Smooth muscle cell (in vitro differentiated cells): ENCODE measurements at regions not wholly inside any gene's neighbourhood (a gene's known extent, or its start where the extent isn't known, plus 50 kb on each side); places are given as distances from the start of the nearest gene placed in this dataset.

ENCODE experiments used
- DNase-seq: peaks from one replicate; lab custom pipeline; 2025; ENCODE audit not compliant: unreplicated experiment; lab: John Stamatoyannopoulos, UW
- H2AFZ ChIP-seq: fragments of 200-600 bp; sonication (generic); 2 replicates; pipeline ENCODE4 v1.6.0; 2016; ENCODE audit warnings: antibody characterized with exemption, low read depth, mild to moderate bottlenecking
- H3F3A ChIP-seq: fragments of 200-600 bp; sonication (generic); 2 replicates; pipeline ENCODE4 v1.6.0; 2017; ENCODE audit warnings: antibody characterized with exemption, low read depth
- H3K27ac ChIP-seq: fragments of 200-600 bp; sonication (generic); 2 replicates; pipeline ENCODE4 v1.5.1; 2016; ENCODE audit warnings: low read depth, mild to moderate bottlenecking
- H3K27me3 ChIP-seq: fragments of 200-600 bp; sonication (generic); 2 replicates; pipeline ENCODE4 v1.6.1; 2016; ENCODE audit warnings: low read depth, mild to moderate bottlenecking
- H3K36me3 ChIP-seq: fragments of 200-600 bp; sonication (generic); 2 replicates; pipeline ENCODE4 v1.5.1; 2016; ENCODE audit warnings: low read depth
- H3K4me1 ChIP-seq: fragments of 200-600 bp; sonication (generic); 2 replicates; pipeline ENCODE4 v1.5.1; 2016; ENCODE audit warnings: low read depth
- H3K4me2 ChIP-seq: fragments of 200-600 bp; sonication (generic); 2 replicates; pipeline ENCODE4 v1.6.0; 2016; ENCODE audit warnings: mild to moderate bottlenecking
- H3K4me3 ChIP-seq: fragments of 200-600 bp; sonication (generic); 2 replicates; pipeline ENCODE4 v1.5.1; 2016; ENCODE audit warnings: mild to moderate bottlenecking
- H3K79me2 ChIP-seq: fragments of 200-600 bp; sonication (generic); 2 replicates; pipeline ENCODE4 v1.6.0; 2016; ENCODE audit warnings: low read depth, mild to moderate bottlenecking
- H3K9ac ChIP-seq: fragments of 200-600 bp; sonication (generic); 2 replicates; pipeline ENCODE4 v1.6.0; 2016; ENCODE audit warnings: low read depth
- H3K9me3 ChIP-seq: fragments of 200-600 bp; sonication (generic); replicated peaks from 2 replicates; pipeline ENCODE4 v1.5.1; 2016; ENCODE audit warnings: low read depth
- H4K20me1 ChIP-seq: fragments of 200-600 bp; sonication (generic); 2 replicates; pipeline ENCODE4 v1.6.0; 2016; ENCODE audit warnings: low read depth
- WGBS: methylation state at CpG from one replicate; pipeline ENCODE4 v1.1.7; 2016; ENCODE audit warnings: low lambda C conversion rate; 5-methylcytosine and 5-hydroxymethylcytosine counted together
- TF ChIP-seq, protein P1 (sequence below): fragments of 200-600 bp; sonication (generic); IDR thresholded peaks from 2 replicates; pipeline ENCODE4 v1.5.1; 2017; ENCODE audit warnings: borderline replicate concordance, mild to moderate bottlenecking, antibody characterized with exemption; ENCODE audit not compliant: insufficient read depth, poor library complexity, severe bottlenecking

DNA sequence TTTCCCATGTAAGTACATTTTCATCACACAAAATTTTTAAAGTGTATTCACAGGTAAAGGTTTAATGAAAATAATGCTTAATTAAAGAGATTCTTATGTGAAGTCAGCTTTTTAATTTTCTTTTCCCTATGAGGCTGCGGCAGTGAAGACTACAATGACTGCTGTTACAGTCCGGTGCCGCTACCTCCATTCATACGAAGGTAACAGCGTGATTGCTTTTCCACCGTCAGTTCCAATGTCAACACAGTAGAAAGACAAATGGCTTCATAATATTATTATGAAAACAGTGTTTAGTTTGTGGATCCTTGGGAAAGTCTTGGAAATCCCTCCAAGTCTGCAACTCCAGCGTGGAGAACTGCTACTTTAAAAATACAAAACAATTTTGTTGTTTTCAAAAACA, 254.9 kb upstream of the NRIP1 start:
- H3K36me3 ChIP-seq: no peaks in the 10 kb centered on the region
- H3K79me2 ChIP-seq: no peaks in the 10 kb centered on the region
- TF ChIP-seq, protein P1, sequence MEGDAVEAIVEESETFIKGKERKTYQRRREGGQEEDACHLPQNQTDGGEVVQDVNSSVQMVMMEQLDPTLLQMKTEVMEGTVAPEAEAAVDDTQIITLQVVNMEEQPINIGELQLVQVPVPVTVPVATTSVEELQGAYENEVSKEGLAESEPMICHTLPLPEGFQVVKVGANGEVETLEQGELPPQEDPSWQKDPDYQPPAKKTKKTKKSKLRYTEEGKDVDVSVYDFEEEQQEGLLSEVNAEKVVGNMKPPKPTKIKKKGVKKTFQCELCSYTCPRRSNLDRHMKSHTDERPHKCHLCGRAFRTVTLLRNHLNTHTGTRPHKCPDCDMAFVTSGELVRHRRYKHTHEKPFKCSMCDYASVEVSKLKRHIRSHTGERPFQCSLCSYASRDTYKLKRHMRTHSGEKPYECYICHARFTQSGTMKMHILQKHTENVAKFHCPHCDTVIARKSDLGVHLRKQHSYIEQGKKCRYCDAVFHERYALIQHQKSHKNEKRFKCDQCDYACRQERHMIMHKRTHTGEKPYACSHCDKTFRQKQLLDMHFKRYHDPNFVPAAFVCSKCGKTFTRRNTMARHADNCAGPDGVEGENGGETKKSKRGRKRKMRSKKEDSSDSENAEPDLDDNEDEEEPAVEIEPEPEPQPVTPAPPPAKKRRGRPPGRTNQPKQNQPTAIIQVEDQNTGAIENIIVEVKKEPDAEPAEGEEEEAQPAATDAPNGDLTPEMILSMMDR: no peak
- peaks cover 10% of the 10 kb centered on the region for H3K4me1 ChIP-seq
- no peaks in the 10 kb centered on the region for H3F3A ChIP-seq
- no peaks in the 10 kb centered on the region for H4K20me1 ChIP-seq
- no peak overlapping the region for H3K4me2 ChIP-seq
- H3K27ac ChIP-seq: no peak overlapping the region
- no peaks in the 10 kb centered on the region for H3K9me3 ChIP-seq
- no peak overlapping the region for H2AFZ ChIP-seq
- 96% methylated on average over 7 of the region's 7 CpGs for WGBS
- H3K9ac ChIP-seq: no peak overlapping the region
- no peaks in the 10 kb centered on the region for H3K27me3 ChIP-seq
- DNase-seq: no peak
- no peak overlapping the region for H3K4me3 ChIP-seq

DNA sequence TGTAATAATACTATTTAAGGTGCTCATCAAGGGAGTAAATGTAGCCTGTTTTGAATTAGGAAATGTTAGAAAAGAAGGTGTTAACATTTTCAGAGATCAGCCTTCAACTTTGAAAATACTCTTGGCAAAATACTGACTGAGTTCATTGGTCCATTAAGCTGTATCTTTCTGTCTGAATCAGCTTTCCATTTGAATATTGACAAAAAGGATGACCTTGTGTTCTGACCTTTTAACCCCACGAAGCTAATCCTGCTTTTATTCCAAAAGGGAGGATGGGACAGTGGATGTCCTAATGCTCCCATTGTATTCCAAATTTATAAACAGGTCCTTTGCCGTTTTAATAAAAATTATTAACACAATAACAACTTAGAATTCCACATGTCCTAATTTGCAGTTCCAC, 259.7 kb upstream of the NRIP1 start:
- Histone ChIP-seq H3K4me1 (peaks cover 16% of the 10 kb centered on the region), H3K79me2 (no peaks in the 10 kb centered on the region), H3K9ac (no peak overlapping the region), H3K4me3 (no peak overlapping the region), H3K36me3 (no peaks in the 10 kb centered on the region), H3K4me2 (no peak overlapping the region), H3K9me3 (no peaks in the 10 kb centered on the region), H2AFZ (no peak overlapping the region), H3K27ac (no peak overlapping the region), H4K20me1 (no peaks in the 10 kb centered on the region), H3F3A (no peaks in the 10 kb centered on the region), H3K27me3 (no peaks in the 10 kb centered on the region)
- 88% methylated on average over 2 of the region's 2 CpGs for WGBS
- TF ChIP-seq, protein P1: no peak
- DNase-seq: no peak

DNA sequence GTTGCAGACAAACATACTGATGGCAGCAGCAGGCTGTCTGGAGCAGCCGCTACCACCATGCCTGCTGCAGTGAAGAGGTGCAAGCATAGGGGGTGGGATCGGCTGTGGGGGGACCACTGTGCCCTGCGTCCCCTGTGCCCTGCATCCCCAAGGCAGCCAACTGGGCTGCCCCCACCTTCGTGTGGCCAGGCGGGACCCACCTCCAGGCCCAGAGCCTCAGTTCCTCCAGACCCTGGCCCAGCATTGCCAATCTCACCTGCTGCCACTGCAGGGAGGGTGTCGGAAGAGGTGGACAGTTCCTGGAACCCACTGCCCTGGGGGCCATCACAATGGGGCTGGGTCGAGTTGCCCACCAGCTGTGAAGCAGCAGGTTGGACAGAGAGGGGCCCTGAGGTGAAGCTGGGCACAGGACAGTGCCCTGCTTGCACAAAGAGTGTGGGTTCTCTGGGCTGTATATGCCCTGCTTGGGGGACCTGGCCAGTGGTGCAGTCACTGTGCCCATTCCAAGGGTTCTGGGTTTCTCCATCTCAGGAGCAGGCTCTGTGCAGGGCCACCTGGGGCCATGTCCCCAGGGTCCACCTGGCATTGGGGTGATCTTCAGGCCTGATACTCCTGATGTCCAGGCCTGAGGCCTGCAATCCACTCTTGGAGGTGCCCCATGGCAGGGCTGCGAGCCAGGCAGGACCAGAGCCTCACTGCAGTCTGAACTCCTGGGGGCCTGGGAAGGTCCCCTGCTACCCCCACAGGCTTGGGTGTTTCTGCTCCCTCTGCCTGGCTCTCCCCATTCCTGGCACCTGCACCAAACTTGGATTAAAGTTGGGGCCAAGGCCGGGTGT, 261.4 kb upstream of the NRIP1 start:
- 90% methylated on average over 7 of the region's 9 CpGs for WGBS
- no peak overlapping the region for H3K27ac ChIP-seq
- DNase-seq: no peak

More for the DNA sequence above, 261.4 kb upstream of the NRIP1 start:
- Histone ChIP-seq H3K4me1 (peaks cover 16% of the 10 kb centered on the region), H3K79me2 (no peaks in the 10 kb centered on the region), H3K9ac (no peak overlapping the region), H3K4me3 (no peak overlapping the region), H3K27me3 (no peaks in the 10 kb centered on the region), H3F3A (no peaks in the 10 kb centered on the region), H3K36me3 (no peaks in the 10 kb centered on the region), H3K9me3 (no peaks in the 10 kb centered on the region), H3K4me2 (no peak overlapping the region), H2AFZ (no peak overlapping the region), H4K20me1 (no peaks in the 10 kb centered on the region)
- TF ChIP-seq, protein P1: no peak
